ENCODE measurements at regions not wholly inside any gene's neighbourhood (a gene's known extent, or its start where the extent isn't known, plus 50 kb on each side); places are given as distances from the start of the nearest gene placed in this dataset.

GRCh38 chr20:10783707-10784553, 110.1 kb upstream of the JAG1 start:
- TF ChIP-seq POLR2A (IDR thresholded peaks at IDR 0.05; ENCODE audit: low read length) (no peak), GATA1 (IDR thresholded peaks at IDR 0.05; ENCODE audit: low read depth, low read length) (no peak)
- DNase-seq = peak in 1 of 2 experiments; percentile 2

GRCh38 chr20:10784554-10785183, 110.9 kb upstream of the JAG1 start:
- DNase-seq = no peak
- no peak for TF ChIP-seq GATA1 (IDR thresholded peaks at IDR 0.05; ENCODE audit: low read depth, low read length)
- no peak for TF ChIP-seq POLR2A (IDR thresholded peaks at IDR 0.05; ENCODE audit: low read length)

GRCh38 chr20:10786678-10787077, 112.9 kb upstream of the JAG1 start:
- peak; percentile 24 to 71 for DNase-seq
- TF ChIP-seq POLR2A (IDR thresholded peaks at IDR 0.05; ENCODE audit: low read length) = no peak
- TF ChIP-seq GATA1 (IDR thresholded peaks at IDR 0.05; ENCODE audit: low read depth, low read length) = no peak

- DNase-seq = no peak
- TF ChIP-seq POLR2A (IDR thresholded peaks at IDR 0.05; ENCODE audit: low read length) = no peak
- no peak for TF ChIP-seq GATA1 (IDR thresholded peaks at IDR 0.05; ENCODE audit: low read depth, low read length)
These were observed 114.3 kb upstream of the JAG1 start for GRCh38 chr20:10788055-10788454.

- TF ChIP-seq POLR2A (IDR thresholded peaks at IDR 0.05; ENCODE audit: low read length) (no peak), GATA1 (IDR thresholded peaks at IDR 0.05; ENCODE audit: low read depth, low read length) (no peak)
- DNase-seq = no peak
These were observed 115.1 kb upstream of the JAG1 start for GRCh38 chr20:10788877-10789276.

- no peak for DNase-seq
- TF ChIP-seq GATA1 (IDR thresholded peaks at IDR 0.05; ENCODE audit: low read depth, low read length) = no peak
- no peak for TF ChIP-seq POLR2A (IDR thresholded peaks at IDR 0.05; ENCODE audit: low read length)
These were observed 115.6 kb upstream of the JAG1 start for GRCh38 chr20:10789386-10789785.

GRCh38 chr20:10790013-10790412, 116.2 kb upstream of the JAG1 start:
- TF ChIP-seq GATA1 (IDR thresholded peaks at IDR 0.05; ENCODE audit: low read depth, low read length) (no peak), POLR2A (IDR thresholded peaks at IDR 0.05; ENCODE audit: low read length) (no peak)
- no peak for DNase-seq

- no peak for TF ChIP-seq GATA1 (IDR thresholded peaks at IDR 0.05; ENCODE audit: low read depth, low read length)
- no peak for TF ChIP-seq POLR2A (IDR thresholded peaks at IDR 0.05; ENCODE audit: low read length)
These were observed 118.5 kb upstream of the JAG1 start for GRCh38 chr20:10792291-10792690.

GRCh38 chr20:10793766-10794165, 120.0 kb upstream of the JAG1 start:
- TF ChIP-seq GATA1 (IDR thresholded peaks at IDR 0.05; ENCODE audit: low read depth, low read length) = no peak
- no peak for TF ChIP-seq POLR2A (IDR thresholded peaks at IDR 0.05; ENCODE audit: low read length)
- no peak for DNase-seq

More at GRCh38 chr20:10792291-10792690, 118.5 kb upstream of the JAG1 start:
- DNase-seq = no peak

GRCh38 chr20:10794765-10795164, 121.0 kb upstream of the JAG1 start:
- TF ChIP-seq POLR2A (IDR thresholded peaks at IDR 0.05; ENCODE audit: low read length) = no peak
- no peak for TF ChIP-seq GATA1 (IDR thresholded peaks at IDR 0.05; ENCODE audit: low read depth, low read length)
- DNase-seq = no peak

- TF ChIP-seq POLR2A (IDR thresholded peaks at IDR 0.05; ENCODE audit: low read length) = no peak
- TF ChIP-seq GATA1 (IDR thresholded peaks at IDR 0.05; ENCODE audit: low read depth, low read length) = no peak
- DNase-seq = no peak
These were observed 121.7 kb upstream of the JAG1 start for GRCh38 chr20:10795286-10796026.

GRCh38 chr20:10798811-10799210, 125.0 kb upstream of the JAG1 start:
- no peak for TF ChIP-seq GATA1 (IDR thresholded peaks at IDR 0.05; ENCODE audit: low read depth, low read length)
- TF ChIP-seq POLR2A (IDR thresholded peaks at IDR 0.05; ENCODE audit: low read length) = no peak
- no peak for DNase-seq

- TF ChIP-seq POLR2A (IDR thresholded peaks at IDR 0.05; ENCODE audit: low read length) (no peak), GATA1 (IDR thresholded peaks at IDR 0.05; ENCODE audit: low read depth, low read length) (no peak)
- no peak for DNase-seq
These were observed 125.9 kb upstream of the JAG1 start for GRCh38 chr20:10799735-10800134.

GRCh38 chr20:10800288-10800687, 126.5 kb upstream of the JAG1 start:
- DNase-seq = no peak
- TF ChIP-seq POLR2A (IDR thresholded peaks at IDR 0.05; ENCODE audit: low read length) (no peak), GATA1 (IDR thresholded peaks at IDR 0.05; ENCODE audit: low read depth, low read length) (no peak)
